GM19025 (cell line): ENCODE measurements at regions not wholly inside any gene's neighbourhood (a gene's known extent, or its start where the extent isn't known, plus 50 kb on each side); places are given as distances from the start of the nearest gene placed in this dataset.
"Not testable (repeated sequence)": the region's sequence is repeated elsewhere in the genome, so short reads cannot be mapped to it uniquely, and the experiment has no call there.

Experiments
- ATAC-seq: cut with Tn5 transposase; IDR thresholded peaks from one replicate; pipeline ENCODE4 v1.9.1; 2021; ENCODE audit warnings: mild to moderate bottlenecking, low read depth, moderate library complexity; ENCODE audit not compliant: unreplicated experiment

GRCh38 chr12:28683366-28683765 is 465.7 kb upstream of the FAR2 start:
- ATAC-seq, result no peak

- no peak for ATAC-seq
Measured at GRCh38 chr12:28689398-28690175, 459.5 kb upstream of the FAR2 start.

- ATAC-seq, result no peak
Measured at GRCh38 chr12:28693565-28694219, 455.4 kb upstream of the FAR2 start.

DNA sequence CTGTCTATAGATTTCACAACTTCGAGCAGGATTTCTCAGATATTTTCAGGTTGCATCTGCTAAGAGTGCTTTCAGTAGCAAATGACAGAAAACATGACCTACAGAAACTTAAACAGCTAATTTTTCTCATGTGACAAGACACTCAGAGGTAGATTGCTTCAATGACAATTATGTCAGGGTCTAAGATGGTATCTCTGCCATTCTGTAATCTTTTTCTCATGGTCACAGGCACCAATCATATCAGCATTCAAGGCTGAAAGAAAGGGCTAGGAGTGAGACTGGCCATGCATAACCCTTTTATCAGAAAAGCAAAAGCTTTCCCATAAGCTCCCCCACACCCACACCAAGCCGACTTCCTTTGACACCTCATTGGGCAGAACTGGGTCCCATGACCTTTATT is 450.5 kb upstream of the FAR2 start:
- no peak for ATAC-seq

DNA sequence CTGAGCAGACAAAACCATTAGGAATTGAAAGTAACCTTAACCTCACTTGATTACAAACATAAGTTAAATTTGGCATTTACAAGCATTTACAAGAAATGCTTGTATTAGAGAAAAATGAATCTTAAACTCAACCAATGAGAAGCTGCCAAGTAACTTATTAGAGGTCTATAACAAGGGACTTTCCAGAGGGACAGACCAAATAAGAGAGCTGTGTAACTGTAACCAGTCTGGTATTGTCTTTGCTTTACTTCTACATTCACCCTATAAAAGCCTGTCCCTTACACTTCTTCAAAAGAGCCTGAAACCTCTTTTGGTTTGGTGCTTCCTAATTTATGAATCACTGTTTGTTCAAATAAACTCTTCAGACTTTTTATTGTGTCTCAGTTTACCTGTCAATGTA is 450.0 kb upstream of the FAR2 start:
- no peak for ATAC-seq

DNA sequence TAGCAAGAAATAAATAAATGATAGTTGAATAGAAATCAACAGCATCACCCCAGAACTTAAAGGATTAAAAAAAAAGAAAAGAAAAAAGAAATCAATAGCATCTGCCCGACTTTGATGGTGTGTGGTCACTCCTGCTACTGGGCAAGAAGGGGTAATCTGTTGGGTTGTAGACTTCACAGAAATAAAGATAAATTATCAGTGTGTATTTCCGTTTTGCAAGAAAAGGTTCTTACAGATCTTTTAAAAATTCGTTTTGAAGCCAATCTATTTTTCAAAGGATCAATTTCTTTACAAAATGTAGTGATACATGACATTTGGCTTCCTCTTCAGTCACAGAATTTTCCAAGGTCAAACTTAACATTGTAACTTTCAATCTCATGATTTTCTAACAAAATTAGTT is 448.9 kb upstream of the FAR2 start:
- ATAC-seq, result no peak

GRCh38 chr12:28704477-28705169 is 444.5 kb upstream of the FAR2 start:
- no peak for ATAC-seq

DNA sequence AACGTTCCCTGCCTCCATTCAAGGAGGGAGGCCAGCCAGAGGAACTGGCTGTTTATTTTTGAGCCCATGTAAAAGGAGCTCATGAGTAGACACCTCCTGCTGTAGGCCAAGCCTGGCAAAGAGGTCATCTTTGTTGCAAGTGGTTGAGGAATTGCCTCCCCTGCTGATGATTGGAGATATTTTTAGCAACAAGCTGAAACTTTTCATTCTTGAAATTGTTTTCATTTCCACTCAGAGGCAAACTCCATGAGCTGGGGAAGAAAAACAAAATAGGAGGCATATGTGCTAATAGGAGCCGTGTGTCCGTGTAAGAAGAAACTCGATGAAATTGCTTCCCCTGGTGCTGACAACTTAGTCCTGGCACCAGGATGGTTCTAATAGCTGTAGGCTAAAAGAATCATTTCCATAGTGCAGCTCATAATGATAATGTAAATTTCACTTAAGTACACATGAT is 440.1 kb upstream of the FAR2 start:
- ATAC-seq, result no peak

DNA sequence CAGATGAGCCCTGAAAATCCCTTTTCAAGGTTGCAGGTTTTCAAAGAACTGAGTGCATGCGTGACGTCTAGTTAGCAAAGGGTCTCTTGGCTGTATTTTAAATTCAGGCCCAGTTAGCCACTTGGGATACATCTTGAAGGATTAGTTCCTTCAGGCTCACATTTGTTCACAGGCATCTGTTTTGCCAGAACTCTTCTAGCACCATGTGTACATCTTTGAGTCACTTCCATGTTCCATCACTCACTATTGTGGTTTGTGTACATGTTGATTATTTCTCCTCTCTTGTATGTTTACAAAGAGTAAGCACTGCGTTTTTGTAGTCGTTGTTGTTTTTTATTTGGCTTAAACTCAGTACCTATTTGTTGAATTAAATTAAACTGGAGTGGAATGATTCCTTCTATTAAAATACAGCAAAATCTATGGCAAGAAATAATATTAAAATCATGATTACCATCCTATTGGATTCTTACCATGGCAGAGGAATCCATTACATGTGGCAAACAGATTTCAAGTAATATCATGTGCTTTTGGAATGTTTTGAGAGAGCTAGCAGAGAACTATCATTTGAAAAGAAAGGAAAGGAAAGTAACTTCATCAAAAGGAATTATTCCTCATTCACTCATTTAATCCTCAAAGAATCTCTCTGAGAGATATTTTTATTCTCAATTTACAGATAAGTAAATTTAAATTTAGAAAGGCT is 438.9 kb upstream of the FAR2 start:
- no peak for ATAC-seq

DNA sequence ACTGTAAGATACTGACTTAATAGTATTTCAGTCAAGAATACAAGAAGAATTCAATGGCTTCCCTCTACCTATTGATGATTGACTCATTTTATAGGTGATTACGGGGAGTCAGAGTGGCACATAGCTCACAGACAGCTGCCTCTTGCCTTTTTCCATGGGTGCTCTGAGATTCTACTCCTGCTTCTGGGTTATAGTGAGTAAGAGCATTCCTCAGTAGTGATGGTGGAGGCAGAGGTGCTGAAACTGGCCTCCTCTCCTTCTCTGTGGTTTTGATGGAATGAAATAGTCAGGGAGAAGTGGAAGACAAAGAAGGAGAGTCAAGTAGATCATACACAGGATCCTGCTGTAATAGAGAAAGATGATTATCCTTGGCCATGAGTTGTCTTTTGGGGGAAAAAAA is 438.2 kb upstream of the FAR2 start:
- ATAC-seq, result no peak

- ATAC-seq, result no peak
Measured at GRCh38 chr12:28711421-28711820, 437.7 kb upstream of the FAR2 start.

- no peak for ATAC-seq
Measured at GRCh38 chr12:28742791-28743190, 406.3 kb upstream of the FAR2 start.

DNA sequence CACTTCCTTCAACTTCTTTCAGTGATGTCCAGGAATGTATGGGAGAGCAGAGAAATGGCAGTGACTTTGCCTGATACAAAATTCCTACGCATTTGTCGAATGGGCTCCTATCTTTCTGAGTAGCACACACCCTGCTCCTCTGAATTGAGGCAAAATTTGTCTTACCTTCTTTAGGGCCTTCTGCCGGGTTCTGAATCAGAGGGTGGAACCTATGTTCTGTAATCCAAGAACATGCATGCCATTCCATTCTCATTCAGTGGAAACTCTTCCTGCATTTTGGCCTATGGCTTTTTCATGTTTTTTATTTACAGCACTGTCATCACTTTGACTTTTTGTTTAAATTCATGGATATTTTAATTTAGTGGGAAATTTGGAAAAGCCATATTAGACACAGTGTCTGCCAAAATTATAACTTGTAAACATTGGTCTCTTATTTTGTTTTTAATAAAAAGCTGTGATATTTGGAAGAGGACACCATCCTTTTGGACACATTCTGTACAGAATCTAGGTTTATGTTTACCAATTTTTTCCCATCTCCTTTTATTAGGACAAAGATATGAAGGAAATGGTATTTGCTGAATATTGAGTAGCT is 402.2 kb upstream of the FAR2 start:
- no peak for ATAC-seq

- ATAC-seq, result no peak
Measured at GRCh38 chr12:28750946-28751685, 398.0 kb upstream of the FAR2 start.

DNA sequence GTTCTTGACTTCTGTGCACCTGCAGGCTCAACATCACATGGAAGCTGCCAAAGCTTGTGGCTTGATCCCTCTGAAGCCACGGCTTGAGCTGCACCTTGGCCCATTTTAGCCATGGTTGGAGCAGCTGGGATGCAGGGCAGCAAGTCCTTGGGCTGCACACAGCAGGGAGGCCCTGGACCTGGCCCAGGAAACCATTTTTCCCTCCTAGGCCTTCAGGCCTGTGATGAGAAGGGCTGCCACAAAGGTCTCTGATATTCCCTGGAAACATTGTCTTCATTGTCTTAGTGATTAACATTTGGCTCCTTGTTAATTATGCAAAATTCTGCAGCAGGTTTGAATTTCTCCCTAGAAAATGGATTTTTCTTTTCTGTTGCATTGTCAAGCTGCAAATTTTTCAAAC is 394.1 kb upstream of the FAR2 start:
- ATAC-seq, result no peak

- no peak for ATAC-seq
Measured at GRCh38 chr12:28759333-28759732, 389.7 kb upstream of the FAR2 start.

DNA sequence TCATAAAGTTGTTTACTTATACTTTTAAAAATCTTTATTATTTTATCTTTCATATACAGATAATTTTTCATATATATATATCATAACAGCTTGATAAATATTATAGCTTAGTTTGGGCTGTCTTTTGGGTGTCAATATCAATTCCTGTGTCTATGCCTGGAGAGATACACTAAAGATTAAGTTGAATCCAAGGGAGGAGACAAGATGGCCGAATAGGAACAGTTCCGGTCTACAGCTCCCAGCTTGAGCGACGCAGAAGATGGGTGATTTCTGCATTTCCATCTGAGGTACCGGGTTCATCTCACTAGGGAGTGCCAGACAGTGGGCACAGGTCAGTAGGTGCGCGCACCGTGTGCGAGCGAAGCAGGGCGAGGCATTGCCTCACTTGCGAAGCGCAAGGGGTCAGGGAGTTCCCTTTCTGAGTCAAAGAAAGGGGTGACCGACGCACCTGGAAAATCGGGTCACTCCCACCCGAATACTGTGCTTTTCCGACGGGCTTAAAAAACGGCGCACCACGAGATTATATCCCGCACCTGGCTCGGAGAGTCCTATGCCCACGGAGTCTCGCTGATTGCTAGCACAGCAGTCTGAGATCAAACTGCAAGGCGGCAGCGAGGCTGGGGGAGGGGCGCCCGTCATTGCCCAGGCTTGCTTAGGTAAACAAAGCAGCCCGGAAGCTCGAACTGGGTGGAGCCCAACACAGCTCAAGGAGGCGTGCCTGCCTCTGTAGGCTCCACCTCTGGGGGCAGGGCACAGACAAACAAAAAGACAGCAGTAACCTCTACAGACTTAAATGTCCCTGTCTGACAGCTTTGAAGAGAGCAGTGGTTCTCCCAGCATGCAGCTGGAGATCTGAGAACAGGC is 388.8 kb upstream of the FAR2 start:
- not testable (repeated sequence) for ATAC-seq

GRCh38 chr12:28761897-28762296 is 387.2 kb upstream of the FAR2 start:
- not testable (repeated sequence) for ATAC-seq

- ATAC-seq, result no peak
Measured at GRCh38 chr12:28766398-28766797, 382.7 kb upstream of the FAR2 start.
